ENCODE measurements at regions not wholly inside any gene's neighbourhood (a gene's known extent, or its start where the extent isn't known, plus 50 kb on each side); places are given as distances from the start of the nearest gene placed in this dataset.

GRCh38 chr5:167969998-167970397 is 321.4 kb upstream of the WWC1 start:
- H3K4me2 ChIP-seq (ENCODE audit: low read depth, low read length): no peak overlapping the region
- POLR2A ChIA-PET: no interaction called here
- H3K4me3 ChIP-seq (replicated peaks in 1 of 3; ENCODE audit: insufficient read depth in 1 of 3, low read depth in 2 of 3, low read length in 3 of 3): no peak overlapping the region
- no peak for FAIRE-seq
- H2AFZ ChIP-seq (ENCODE audit: low read length): no peak overlapping the region
- no peak for TF ChIP-seq ZMYM3 (CRISPR knock-in tag; IDR thresholded peaks at IDR 0.05)
- TF ChIP-seq THRA (CRISPR knock-in tag; IDR thresholded peaks at IDR 0.05; ENCODE audit: borderline replicate concordance): no peak
- TF ChIP-seq ZBTB8A (CRISPR knock-in tag; IDR thresholded peaks at IDR 0.05; ENCODE audit: borderline replicate concordance, low read depth): no peak
- no peak for TF ChIP-seq ZNF432 (CRISPR knock-in tag; IDR thresholded peaks at IDR 0.05; ENCODE audit: borderline replicate concordance)
- no peak for TF ChIP-seq ZNF251 (CRISPR knock-in tag; IDR thresholded peaks at IDR 0.05)
- TF ChIP-seq ISL2 (CRISPR knock-in tag; IDR thresholded peaks at IDR 0.05): no peak
- TF ChIP-seq ZNF768 (CRISPR knock-in tag; IDR thresholded peaks at IDR 0.05): no peak
- TF ChIP-seq ARID5B (CRISPR knock-in tag; IDR thresholded peaks at IDR 0.05): no peak
- no peak for TF ChIP-seq SRY (CRISPR knock-in tag; IDR thresholded peaks at IDR 0.05)
- no peak for TF ChIP-seq ZSCAN25 (CRISPR knock-in tag; IDR thresholded peaks at IDR 0.05)
- TF ChIP-seq THAP8 (CRISPR knock-in tag; IDR thresholded peaks at IDR 0.05; ENCODE audit: borderline replicate concordance): no peak
- TF ChIP-seq ZMYM2 (CRISPR knock-in tag; IDR thresholded peaks at IDR 0.05): no peak
- TF ChIP-seq SP4 (CRISPR knock-in tag; IDR thresholded peaks at IDR 0.05): no peak
- no peak for TF ChIP-seq GATAD1 (CRISPR knock-in tag; IDR thresholded peaks at IDR 0.05)
- TF ChIP-seq TEAD2 (CRISPR knock-in tag; IDR thresholded peaks at IDR 0.05): no peak
- TF ChIP-seq ATF2 (CRISPR knock-in tag; IDR thresholded peaks at IDR 0.05): no peak
- no peak for TF ChIP-seq PHF21A (CRISPR knock-in tag; IDR thresholded peaks at IDR 0.05)
- TF ChIP-seq NR3C1 (CRISPR knock-in tag; IDR thresholded peaks at IDR 0.05): no peak
- no peaks in the 10 kb centered on the region for H3K9me3 ChIP-seq (ENCODE audit: low read length)
- H3K79me2 ChIP-seq (ENCODE audit: insufficient read depth, low read length): no peaks in the 10 kb centered on the region
- no peaks in the 10 kb centered on the region for H3K36me3 ChIP-seq (replicated peaks in 1 of 2; ENCODE audit: control insufficient read depth in 1 of 2, insufficient read depth in 2 of 2, low read length in 2 of 2)
- no peaks in the 10 kb centered on the region for H3K27me3 ChIP-seq (ENCODE audit: control insufficient read depth in 1 of 2, insufficient read depth in 2 of 2, low read length in 2 of 2)
- in situ Hi-C loops (cut with HindIII; ENCODE audit: extremely low pct_ligation_motif_present, low pct_unique_long_range_greater_than_20kb) (no loop called here), intact Hi-C loops (cut with micrococcal nuclease; ENCODE audit: unreplicated experiment) (no loop called here)
- no peak for DNase-seq (ENCODE audit: low spot score)
- H3K4me1 ChIP-seq (ENCODE audit: insufficient read depth, low read length): no peaks in the 10 kb centered on the region
- ATAC-seq: no peak
- no peak overlapping the region for H3K9ac ChIP-seq (ENCODE audit: insufficient read depth, low read depth, low read length)
- CTCF ChIA-PET (ENCODE audit: low intra/inter-chr PET ratio, low total read pairs): no interaction called here
- WGBS (ENCODE audit: low lambda C conversion rate): 0% methylated on average over 3 of the region's 4 CpGs
- no TSS peak for BruUV-seq (replicated peaks)
- no peak overlapping the region for H3K27ac ChIP-seq (ENCODE audit: extremely low read length, insufficient read depth, low read length)
- no peaks in the 10 kb centered on the region for H4K20me1 ChIP-seq (ENCODE audit: insufficient read depth, low read length)
